Smooth muscle cell (in vitro differentiated cells): ENCODE measurements at regions not wholly inside any gene's neighbourhood (a gene's known extent, or its start where the extent isn't known, plus 50 kb on each side); places are given as distances from the start of the nearest gene placed in this dataset.

Experiments
- DNase-seq: peaks from one replicate; lab custom pipeline; 2025; ENCODE audit not compliant: unreplicated experiment; lab: John Stamatoyannopoulos, UW
- H2AFZ ChIP-seq: fragments of 200-600 bp; sonication (generic); 2 replicates; pipeline ENCODE4 v1.6.0; 2016; ENCODE audit warnings: antibody characterized with exemption, low read depth, mild to moderate bottlenecking
- H3F3A ChIP-seq: fragments of 200-600 bp; sonication (generic); 2 replicates; pipeline ENCODE4 v1.6.0; 2017; ENCODE audit warnings: antibody characterized with exemption, low read depth
- H3K27ac ChIP-seq: fragments of 200-600 bp; sonication (generic); 2 replicates; pipeline ENCODE4 v1.5.1; 2016; ENCODE audit warnings: low read depth, mild to moderate bottlenecking
- H3K27me3 ChIP-seq: fragments of 200-600 bp; sonication (generic); 2 replicates; pipeline ENCODE4 v1.6.1; 2016; ENCODE audit warnings: low read depth, mild to moderate bottlenecking
- H3K36me3 ChIP-seq: fragments of 200-600 bp; sonication (generic); 2 replicates; pipeline ENCODE4 v1.5.1; 2016; ENCODE audit warnings: low read depth
- H3K4me1 ChIP-seq: fragments of 200-600 bp; sonication (generic); 2 replicates; pipeline ENCODE4 v1.5.1; 2016; ENCODE audit warnings: low read depth
- H3K4me2 ChIP-seq: fragments of 200-600 bp; sonication (generic); 2 replicates; pipeline ENCODE4 v1.6.0; 2016; ENCODE audit warnings: mild to moderate bottlenecking
- H3K4me3 ChIP-seq: fragments of 200-600 bp; sonication (generic); 2 replicates; pipeline ENCODE4 v1.5.1; 2016; ENCODE audit warnings: mild to moderate bottlenecking
- H3K79me2 ChIP-seq: fragments of 200-600 bp; sonication (generic); 2 replicates; pipeline ENCODE4 v1.6.0; 2016; ENCODE audit warnings: low read depth, mild to moderate bottlenecking
- H3K9ac ChIP-seq: fragments of 200-600 bp; sonication (generic); 2 replicates; pipeline ENCODE4 v1.6.0; 2016; ENCODE audit warnings: low read depth
- H3K9me3 ChIP-seq: fragments of 200-600 bp; sonication (generic); replicated peaks from 2 replicates; pipeline ENCODE4 v1.5.1; 2016; ENCODE audit warnings: low read depth
- H4K20me1 ChIP-seq: fragments of 200-600 bp; sonication (generic); 2 replicates; pipeline ENCODE4 v1.6.0; 2016; ENCODE audit warnings: low read depth
- CTCF ChIP-seq: fragments of 200-600 bp; sonication (generic); IDR thresholded peaks from 2 replicates; pipeline ENCODE4 v1.5.1; 2017; ENCODE audit warnings: borderline replicate concordance, mild to moderate bottlenecking, antibody characterized with exemption; ENCODE audit not compliant: insufficient read depth, poor library complexity, severe bottlenecking
- WGBS: methylation state at CpG from one replicate; pipeline ENCODE4 v1.1.7; 2016; ENCODE audit warnings: low lambda C conversion rate; 5-methylcytosine and 5-hydroxymethylcytosine counted together

- Histone ChIP-seq H4K20me1 (no peaks in the 10 kb centered on the region), H3K9me3 (no peaks in the 10 kb centered on the region), H3K27ac (no peak overlapping the region), H3K27me3 (no peaks in the 10 kb centered on the region), H2AFZ (no peak overlapping the region), H3K36me3 (no peaks in the 10 kb centered on the region), H3K4me3 (no peak overlapping the region), H3K4me1 (no peaks in the 10 kb centered on the region), H3F3A (no peaks in the 10 kb centered on the region), H3K9ac (no peak overlapping the region), H3K4me2 (no peak overlapping the region), H3K79me2 (no peaks in the 10 kb centered on the region)
- 99% methylated on average over 3 of the region's 3 CpGs for WGBS
- DNase-seq, result no peak
- TF ChIP-seq CTCF, result no peak
Measured at GRCh38 chr16:51009359-51009758, 141.7 kb downstream of the SALL1 start.

- Histone ChIP-seq H2AFZ (no peak overlapping the region), H3K36me3 (no peaks in the 10 kb centered on the region), H3K9ac (no peak overlapping the region), H3K4me2 (no peak overlapping the region), H3K27ac (no peak overlapping the region), H3K9me3 (no peaks in the 10 kb centered on the region), H3F3A (no peaks in the 10 kb centered on the region), H3K4me1 (no peaks in the 10 kb centered on the region), H3K27me3 (no peaks in the 10 kb centered on the region), H4K20me1 (no peaks in the 10 kb centered on the region), H3K79me2 (no peaks in the 10 kb centered on the region), H3K4me3 (no peak overlapping the region)
- TF ChIP-seq CTCF, result no peak
- 91% methylated on average over 6 of the region's 6 CpGs for WGBS
- no peak for DNase-seq
Measured at GRCh38 chr16:51008607-51009006, 142.5 kb downstream of the SALL1 start.

GRCh38 chr16:51008037-51008436 lies 143.0 kb downstream of the SALL1 start:
- 95% methylated on average over 1 of the region's 1 CpG for WGBS
- Histone ChIP-seq H4K20me1 (no peaks in the 10 kb centered on the region), H3F3A (no peaks in the 10 kb centered on the region), H3K27me3 (no peaks in the 10 kb centered on the region), H3K9me3 (no peaks in the 10 kb centered on the region), H3K4me3 (no peak overlapping the region), H3K79me2 (no peaks in the 10 kb centered on the region), H3K27ac (no peak overlapping the region), H3K4me2 (no peak overlapping the region), H2AFZ (no peak overlapping the region), H3K9ac (no peak overlapping the region), H3K36me3 (no peaks in the 10 kb centered on the region), H3K4me1 (no peaks in the 10 kb centered on the region)
- no peak for DNase-seq
- no peak for TF ChIP-seq CTCF

DNA sequence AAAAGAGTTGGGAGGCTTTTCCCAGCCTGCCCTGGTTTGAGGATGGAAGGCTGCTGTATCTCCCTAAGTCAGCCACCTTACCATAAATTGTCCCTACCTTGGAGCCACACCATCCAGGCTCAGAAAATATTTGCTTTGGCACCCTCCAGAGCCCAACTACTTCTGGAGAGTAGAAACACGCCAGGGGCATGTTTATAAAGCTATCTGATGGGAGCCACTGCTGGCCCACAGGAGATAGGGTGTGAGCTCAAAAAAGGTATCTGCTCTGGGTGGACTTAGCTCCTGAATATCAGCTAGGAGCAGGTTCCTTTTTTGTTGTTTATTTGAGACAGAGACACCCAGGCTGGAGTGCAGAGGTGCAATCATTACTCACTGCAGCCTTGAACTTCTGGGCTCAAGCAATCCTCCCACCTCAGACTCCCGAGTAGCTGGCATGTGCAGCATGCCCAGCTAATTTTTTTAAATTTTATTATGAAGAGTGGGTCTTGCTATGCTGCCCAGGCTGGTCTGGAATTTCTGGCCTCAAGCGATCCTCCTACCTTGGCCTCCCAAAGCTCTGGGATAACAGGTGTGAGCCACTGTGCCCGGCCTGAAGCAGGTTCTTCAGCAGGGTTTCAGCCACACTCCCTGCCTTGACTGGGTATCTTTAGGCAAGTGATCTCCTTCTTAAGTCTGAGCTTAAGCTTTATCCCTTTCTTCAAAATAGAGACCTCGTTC lies 147.1 kb downstream of the SALL1 start:
- WGBS, result 96% methylated on average over 5 of the region's 5 CpGs
- TF ChIP-seq CTCF, result no peak

More for the DNA sequence above, 147.1 kb downstream of the SALL1 start:
- Histone ChIP-seq H3K27me3 (no peaks in the 10 kb centered on the region), H3F3A (no peaks in the 10 kb centered on the region), H4K20me1 (no peaks in the 10 kb centered on the region), H3K9me3 (no peaks in the 10 kb centered on the region), H3K27ac (no peak overlapping the region), H3K9ac (no peak overlapping the region), H3K4me2 (no peak overlapping the region), H3K4me1 (no peaks in the 10 kb centered on the region), H3K79me2 (no peaks in the 10 kb centered on the region), H3K4me3 (no peak overlapping the region), H3K36me3 (no peaks in the 10 kb centered on the region), H2AFZ (no peak overlapping the region)
- no peak for DNase-seq
